Ishikawa (cell line): ENCODE measurements at regions not wholly inside any gene's neighbourhood (a gene's known extent, or its start where the extent isn't known, plus 50 kb on each side); places are given as distances from the start of the nearest gene placed in this dataset.

ENCODE experiments used
- EP300 ChIP-seq: IDR thresholded peaks from 2 replicates; pipeline ENCODE4 v1.6.1; 2012; ENCODE audit warnings: borderline replicate concordance
- RAD21 ChIP-seq: IDR thresholded peaks from 2 replicates; pipeline ENCODE4 v1.6.1; 2012; ENCODE audit warnings: low read depth
- TEAD4 ChIP-seq: IDR thresholded peaks from 2 replicates; pipeline ENCODE4 v1.6.1; 2012
- YY1 ChIP-seq: IDR thresholded peaks from 2 replicates; pipeline ENCODE4 v1.6.1; 2012; ENCODE audit warnings: low read depth

GRCh38 chr4:81690871-81691270 is 219.2 kb upstream of the RASGEF1B start:
- TF ChIP-seq RAD21: no peak
- no peak for TF ChIP-seq EP300
- no peak for TF ChIP-seq YY1
- TF ChIP-seq TEAD4: no peak
